Trophoblast cell (in vitro differentiated cells and primary cell): ENCODE measurements at regions not wholly inside any gene's neighbourhood (a gene's known extent, or its start where the extent isn't known, plus 50 kb on each side); places are given as distances from the start of the nearest gene placed in this dataset.

ENCODE experiments used
- DNase-seq, 2 donors: peaks; one replicate each; pipeline ENCODE4 v3.0.0-alpha.2; 2016
- H2AFZ ChIP-seq: 2 replicates; pipeline ENCODE4 v1.6.1; 2013; ENCODE audit warnings: low read length, moderate library complexity, mild to moderate bottlenecking; ENCODE audit not compliant: insufficient read depth, poor library complexity
- H2AK5ac ChIP-seq: 2 replicates; pipeline ENCODE4 v1.6.1; 2013; ENCODE audit warnings: mild to moderate bottlenecking, low read length
- H2BK120ac ChIP-seq: 2 replicates; pipeline ENCODE4 v1.6.1; 2013; ENCODE audit warnings: low read length, mild to moderate bottlenecking, moderate library complexity; ENCODE audit not compliant: insufficient read depth, poor library complexity
- H2BK12ac ChIP-seq: 2 replicates; pipeline ENCODE4 v1.6.1; 2013; ENCODE audit warnings: mild to moderate bottlenecking, low read length, moderate library complexity
- H2BK5ac ChIP-seq: 2 replicates; pipeline ENCODE4 v1.6.1; 2013; ENCODE audit warnings: low read length, low read depth, moderate library complexity, mild to moderate bottlenecking; ENCODE audit not compliant: poor library complexity
- H3K14ac ChIP-seq: 2 replicates; pipeline ENCODE4 v1.6.1; 2013; ENCODE audit warnings: mild to moderate bottlenecking, low read length
- H3K18ac ChIP-seq: 2 replicates; pipeline ENCODE4 v1.6.1; 2013; ENCODE audit warnings: mild to moderate bottlenecking, low read length
- H3K23ac ChIP-seq: 2 replicates; pipeline ENCODE4 v1.6.1; 2013; ENCODE audit warnings: low read length
- H3K27ac ChIP-seq: 2 replicates; pipeline ENCODE4 v1.5.1; 2013; ENCODE audit warnings: low read depth, mild to moderate bottlenecking, inconsistent platforms, low read length, moderate library complexity
- H3K27me3 ChIP-seq: 2 replicates; pipeline ENCODE4 v1.6.1; 2013; ENCODE audit warnings: inconsistent platforms, mild to moderate bottlenecking, low read length, moderate library complexity; ENCODE audit not compliant: insufficient read depth
- H3K36me3 ChIP-seq, 2 experiments: 1 replicate in 1 of 2; 2 replicates in 1 of 2; pipeline ENCODE4 v1.6.1; 2013; ENCODE audit warnings: low read length in 2 of 2, mild to moderate bottlenecking in 2 of 2, moderate library complexity in 1 of 2; ENCODE audit not compliant: insufficient read depth in 2 of 2, control insufficient read depth in 1 of 2
- H3K4ac ChIP-seq: 2 replicates; pipeline ENCODE4 v1.6.1; 2013; ENCODE audit warnings: low read depth, mild to moderate bottlenecking, low read length, moderate library complexity
- H3K4me1 ChIP-seq, 2 experiments: 1 replicate in 1 of 2; 2 replicates in 1 of 2; pipeline ENCODE4 v1.6.1; 2013; ENCODE audit warnings: low read length in 2 of 2, mild to moderate bottlenecking in 2 of 2, moderate library complexity in 1 of 2; ENCODE audit not compliant: insufficient read depth in 2 of 2, control insufficient read depth in 1 of 2
- H3K4me2 ChIP-seq: 2 replicates; pipeline ENCODE4 v1.6.1; 2013; ENCODE audit warnings: inconsistent platforms, mild to moderate bottlenecking, low read length, moderate library complexity
- H3K4me3 ChIP-seq: 2 replicates; pipeline ENCODE4 v1.5.1; 2013; ENCODE audit warnings: mild to moderate bottlenecking, low read depth, low read length, inconsistent platforms
- H3K79me1 ChIP-seq: one replicate; pipeline ENCODE4 v1.6.1; 2013; ENCODE audit warnings: low read length
- H3K79me2 ChIP-seq: 2 replicates; pipeline ENCODE4 v1.6.1; 2013; ENCODE audit warnings: low read length, mild to moderate bottlenecking; ENCODE audit not compliant: control insufficient read depth, insufficient read depth, poor library complexity
- H3K9ac ChIP-seq: 2 replicates; pipeline ENCODE4 v1.6.1; 2013; ENCODE audit warnings: mild to moderate bottlenecking, low read length
- H3K9me3 ChIP-seq: 2 replicates; pipeline ENCODE4 v1.6.1; 2013; ENCODE audit warnings: low read depth, mild to moderate bottlenecking, control low read depth, inconsistent platforms, low read length; ENCODE audit not compliant: insufficient read depth
- H4K12ac ChIP-seq: 2 replicates; pipeline ENCODE4 v1.6.1; 2013; ENCODE audit warnings: low read depth, mild to moderate bottlenecking, low read length, moderate library complexity
- H4K8ac ChIP-seq: 2 replicates; pipeline ENCODE4 v1.6.1; 2013; ENCODE audit warnings: low read depth, mild to moderate bottlenecking, low read length, moderate library complexity
- H4K91ac ChIP-seq: one replicate; pipeline ENCODE4 v1.6.1; 2013; ENCODE audit warnings: low read depth, mild to moderate bottlenecking, low read length, moderate library complexity
- WGBS: extraction: QIAGEN DNeasy Blood & Tissue Kit; methylation state at CpG from one replicate; pipeline ENCODE4 v1.1.7; 2013; ENCODE audit warnings: missing lambda C conversion rate; ENCODE audit not compliant: insufficient read length, insufficient coverage; ENCODE audit errors: extremely low coverage; 5-methylcytosine and 5-hydroxymethylcytosine counted together

DNA sequence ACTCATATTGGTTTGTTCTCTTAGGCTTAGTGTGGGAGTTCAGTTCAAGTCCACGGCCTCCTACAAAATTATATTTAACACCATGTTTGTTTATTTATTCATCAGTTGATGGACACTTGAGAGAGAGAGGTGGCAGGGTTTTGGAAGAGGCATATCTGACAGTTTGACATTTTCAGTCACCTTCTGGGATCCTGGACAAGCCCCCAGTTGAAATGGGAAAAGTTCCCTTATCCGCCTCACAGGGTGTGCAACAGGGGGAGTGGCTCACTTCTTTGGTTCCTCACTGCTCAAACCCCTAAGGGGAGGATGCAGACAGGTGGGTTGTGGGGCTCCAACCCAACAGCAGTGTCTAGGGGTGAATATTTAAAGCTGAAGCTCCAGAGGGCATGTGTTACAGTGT, 52.3 kb upstream of the TNFSF18 start:
- no peak overlapping the region for H4K8ac ChIP-seq
- H3K9me3 ChIP-seq: peaks cover 8% of the 10 kb centered on the region
- no peak overlapping the region for H3K4ac ChIP-seq
- no peak overlapping the region for H2BK5ac ChIP-seq
- H3K27ac ChIP-seq: no peak overlapping the region
- no peaks in the 10 kb centered on the region for H3K27me3 ChIP-seq
- H3K36me3 ChIP-seq: peaks cover 0 to 4% of the 10 kb centered on the region in 2 experiments
- H3K79me1 ChIP-seq: no peaks in the 10 kb centered on the region
- no peak overlapping the region for H4K91ac ChIP-seq
- H3K23ac ChIP-seq: no peak overlapping the region
- H3K4me3 ChIP-seq: no peak overlapping the region
- no peak overlapping the region for H4K12ac ChIP-seq
- H3K4me2 ChIP-seq: no peak overlapping the region
- H2BK120ac ChIP-seq: no peak overlapping the region
- no peak overlapping the region for H3K9ac ChIP-seq
- WGBS: no CpG with 5 or more reads among the region's 2 CpGs
- H2BK12ac ChIP-seq: no peak overlapping the region
- no peaks in the 10 kb centered on the region for H3K4me1 ChIP-seq
- H2AK5ac ChIP-seq: no peak overlapping the region
- DNase-seq: no peak
- no peak overlapping the region for H2AFZ ChIP-seq
- no peaks in the 10 kb centered on the region for H3K79me2 ChIP-seq
- H3K18ac ChIP-seq: no peak overlapping the region
- H3K14ac ChIP-seq: no peak overlapping the region

DNA sequence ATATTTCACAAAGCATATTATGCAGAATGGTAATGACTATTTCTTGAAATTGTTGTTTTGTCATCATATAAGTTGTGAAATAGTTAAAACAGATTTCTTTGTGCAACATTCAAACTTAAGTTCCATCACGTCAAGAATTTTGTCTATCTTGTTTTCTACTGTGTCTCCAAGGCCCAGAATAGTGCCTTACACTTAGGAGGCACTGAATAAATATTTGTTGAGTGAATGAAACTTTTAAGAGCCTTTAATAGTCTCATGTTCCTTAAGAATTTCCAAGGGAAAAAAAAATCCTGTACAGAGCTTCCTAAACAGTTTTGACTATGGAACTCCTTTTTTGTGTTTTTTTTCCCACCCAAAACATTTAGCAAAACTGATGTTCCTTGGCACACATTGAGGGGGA, 50.8 kb upstream of the TNFSF18 start:
- H3K4me2 ChIP-seq: no peak overlapping the region
- no peak for DNase-seq
- H4K91ac ChIP-seq: no peak overlapping the region
- no peak overlapping the region for H4K8ac ChIP-seq
- WGBS: no CpG with 5 or more reads among the region's 1 CpG
- no peak overlapping the region for H4K12ac ChIP-seq
- no peak overlapping the region for H3K4ac ChIP-seq
- H3K4me3 ChIP-seq: no peak overlapping the region
- H2BK5ac ChIP-seq: no peak overlapping the region
- H2AK5ac ChIP-seq: no peak overlapping the region
- H2AFZ ChIP-seq: no peak overlapping the region
- no peaks in the 10 kb centered on the region for H3K79me2 ChIP-seq
- H3K23ac ChIP-seq: no peak overlapping the region
- no peak overlapping the region for H3K18ac ChIP-seq
- peaks cover 0 to 4% of the 10 kb centered on the region in 2 experiments for H3K36me3 ChIP-seq
- H2BK120ac ChIP-seq: no peak overlapping the region
- no peak overlapping the region for H2BK12ac ChIP-seq
- H3K4me1 ChIP-seq: no peaks in the 10 kb centered on the region
- no peak overlapping the region for H3K9ac ChIP-seq
- peaks cover 8% of the 10 kb centered on the region for H3K9me3 ChIP-seq
- no peak overlapping the region for H3K27ac ChIP-seq
- H3K27me3 ChIP-seq: no peaks in the 10 kb centered on the region
- no peaks in the 10 kb centered on the region for H3K79me1 ChIP-seq
- no peak overlapping the region for H3K14ac ChIP-seq

DNA sequence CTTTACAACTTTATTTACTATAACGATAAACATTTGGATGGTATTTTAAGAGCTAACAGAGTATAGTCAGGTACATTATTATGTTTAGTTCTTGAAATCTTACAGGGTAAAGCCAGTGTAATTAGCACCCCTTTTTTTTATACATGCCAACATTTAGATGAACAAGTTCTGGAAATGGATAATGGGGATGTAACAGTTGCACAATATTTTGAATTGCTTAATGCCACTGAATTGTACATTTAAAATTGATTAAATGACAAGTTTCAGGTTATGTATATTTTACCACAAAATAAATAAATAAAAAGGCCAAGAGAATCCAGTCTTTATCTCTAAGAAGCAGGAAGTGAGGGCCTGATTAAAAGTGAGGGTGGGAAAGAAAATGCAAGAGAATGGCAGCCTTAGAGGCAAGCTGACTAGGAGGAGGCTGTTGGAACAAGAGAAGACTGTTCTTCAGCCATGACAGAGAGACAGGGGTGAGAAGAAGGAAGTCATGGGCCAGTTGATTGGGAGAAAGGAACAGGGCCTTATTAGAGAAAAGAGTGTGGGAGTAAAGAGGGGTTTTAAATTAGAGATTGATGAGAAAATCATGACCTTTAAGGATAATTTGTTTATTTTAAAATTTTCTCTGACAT, 49.9 kb upstream of the TNFSF18 start:
- Histone ChIP-seq H3K79me1 (no peaks in the 10 kb centered on the region), H3K9me3 (peaks cover 8% of the 10 kb centered on the region), H3K79me2 (no peaks in the 10 kb centered on the region), H2BK120ac (no peak overlapping the region), H2AFZ (no peak overlapping the region), H2BK12ac (no peak overlapping the region), H3K9ac (no peak overlapping the region), H4K8ac (no peak overlapping the region), H3K27me3 (no peaks in the 10 kb centered on the region), H3K36me3 (peaks cover 0 to 4% of the 10 kb centered on the region in 2 experiments), H3K14ac (no peak overlapping the region), H3K4me1 (no peaks in the 10 kb centered on the region), H2BK5ac (no peak overlapping the region), H3K4ac (no peak overlapping the region), H3K4me2 (no peak overlapping the region), H3K23ac (no peak overlapping the region), H3K18ac (no peak overlapping the region), H2AK5ac (no peak overlapping the region), H3K4me3 (no peak overlapping the region), H4K12ac (no peak overlapping the region), H3K27ac (no peak overlapping the region), H4K91ac (no peak overlapping the region)
- DNase-seq: no peak
- WGBS: no CpG with 5 or more reads among the region's 1 CpG
